ENCODE measurements at regions not wholly inside any gene's neighbourhood (a gene's known extent, or its start where the extent isn't known, plus 50 kb on each side); places are given as distances from the start of the nearest gene placed in this dataset.

- TF ChIP-seq GATA1 (IDR thresholded peaks at IDR 0.05; ENCODE audit: low read depth, low read length) (no peak), POLR2A (IDR thresholded peaks at IDR 0.05; ENCODE audit: low read length) (no peak)
- DNase-seq, result no peak
Measured at GRCh38 chr11:92505689-92506088, 281.1 kb downstream of the FAT3 start.

- TF ChIP-seq GATA1 (IDR thresholded peaks at IDR 0.05; ENCODE audit: low read depth, low read length) (no peak), POLR2A (IDR thresholded peaks at IDR 0.05; ENCODE audit: low read length) (no peak)
Measured at GRCh38 chr11:92506809-92507336, 282.3 kb downstream of the FAT3 start.

DNA sequence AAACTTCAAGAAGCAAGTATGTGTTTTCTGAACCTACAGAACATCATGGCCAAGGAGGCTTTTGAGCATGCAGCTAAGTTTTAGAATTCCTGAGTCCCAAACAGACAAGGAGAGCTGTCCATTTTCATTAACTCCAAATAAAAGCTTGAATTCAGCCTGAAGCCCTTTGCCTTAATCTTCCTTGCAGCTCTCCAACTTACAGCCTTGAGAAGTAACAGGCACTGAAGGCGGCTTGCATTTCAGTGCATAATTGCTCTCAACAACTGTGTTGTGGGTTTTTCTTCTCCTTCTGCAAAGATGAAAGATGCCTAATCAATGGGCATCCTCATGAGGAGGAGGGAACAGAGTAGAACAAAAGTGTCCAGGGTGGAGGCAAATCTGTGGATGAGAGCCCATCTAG is 286.0 kb downstream of the FAT3 start:
- DNase-seq, result no peak
- no peak for TF ChIP-seq GATA1 (IDR thresholded peaks at IDR 0.05; ENCODE audit: low read depth, low read length)
- TF ChIP-seq POLR2A (IDR thresholded peaks at IDR 0.05; ENCODE audit: low read length), result no peak

More at GRCh38 chr11:92506809-92507336, 282.3 kb downstream of the FAT3 start:
- DNase-seq, result no peak

- DNase-seq, result no peak
- TF ChIP-seq GATA1 (IDR thresholded peaks at IDR 0.05; ENCODE audit: low read depth, low read length) (no peak), POLR2A (IDR thresholded peaks at IDR 0.05; ENCODE audit: low read length) (no peak)
Measured at GRCh38 chr11:92511522-92512203, 287.0 kb downstream of the FAT3 start.

- no peak for DNase-seq
- no peak for TF ChIP-seq GATA1 (IDR thresholded peaks at IDR 0.05; ENCODE audit: low read depth, low read length)
- no peak for TF ChIP-seq POLR2A (IDR thresholded peaks at IDR 0.05; ENCODE audit: low read length)
Measured at GRCh38 chr11:92512204-92512569, 287.6 kb downstream of the FAT3 start.

DNA sequence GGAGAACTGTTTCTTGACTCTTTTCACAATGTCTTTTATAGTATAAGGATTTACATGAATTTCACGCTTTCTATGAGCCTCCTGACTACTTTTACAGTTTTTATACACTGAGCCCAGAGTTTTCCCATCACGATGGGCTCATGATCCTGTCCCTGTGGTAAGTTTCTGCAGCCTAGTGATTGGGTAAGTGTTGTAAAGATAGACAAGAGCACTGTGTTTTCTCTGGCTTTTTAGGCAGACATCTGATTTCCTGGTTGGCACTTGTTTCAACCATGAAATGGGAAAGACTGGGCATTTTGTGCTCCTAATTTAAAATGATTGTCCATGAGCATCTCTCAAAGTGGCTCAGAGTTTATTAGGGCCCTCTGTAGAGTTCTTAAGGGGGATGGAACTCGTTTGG is 299.0 kb downstream of the FAT3 start:
- no peak for DNase-seq
- TF ChIP-seq GATA1 (IDR thresholded peaks at IDR 0.05; ENCODE audit: low read depth, low read length) (no peak), POLR2A (IDR thresholded peaks at IDR 0.05; ENCODE audit: low read length) (no peak)

GRCh38 chr11:92524542-92524941 is 299.9 kb downstream of the FAT3 start:
- DNase-seq, result no peak
- no peak for TF ChIP-seq POLR2A (IDR thresholded peaks at IDR 0.05; ENCODE audit: low read length)
- no peak for TF ChIP-seq GATA1 (IDR thresholded peaks at IDR 0.05; ENCODE audit: low read depth, low read length)

GRCh38 chr11:92527467-92527866 is 302.8 kb downstream of the FAT3 start:
- no peak for DNase-seq
- TF ChIP-seq POLR2A (IDR thresholded peaks at IDR 0.05; ENCODE audit: low read length) (no peak), GATA1 (IDR thresholded peaks at IDR 0.05; ENCODE audit: low read depth, low read length) (no peak)

GRCh38 chr11:92528001-92528400 is 303.4 kb downstream of the FAT3 start:
- DNase-seq, result no peak

GRCh38 chr11:92531065-92531739 is 306.6 kb downstream of the FAT3 start:
- TF ChIP-seq GATA1 (IDR thresholded peaks at IDR 0.05; ENCODE audit: low read depth, low read length) (no peak), POLR2A (IDR thresholded peaks at IDR 0.05; ENCODE audit: low read length) (no peak)
- DNase-seq, result no peak

More at GRCh38 chr11:92528001-92528400, 303.4 kb downstream of the FAT3 start:
- no peak for TF ChIP-seq GATA1 (IDR thresholded peaks at IDR 0.05; ENCODE audit: low read depth, low read length)
- no peak for TF ChIP-seq POLR2A (IDR thresholded peaks at IDR 0.05; ENCODE audit: low read length)

GRCh38 chr11:92533657-92534335 is 309.2 kb downstream of the FAT3 start:
- TF ChIP-seq POLR2A (IDR thresholded peaks at IDR 0.05; ENCODE audit: low read length) (no peak), GATA1 (IDR thresholded peaks at IDR 0.05; ENCODE audit: low read depth, low read length) (no peak)
- no peak for DNase-seq

DNA sequence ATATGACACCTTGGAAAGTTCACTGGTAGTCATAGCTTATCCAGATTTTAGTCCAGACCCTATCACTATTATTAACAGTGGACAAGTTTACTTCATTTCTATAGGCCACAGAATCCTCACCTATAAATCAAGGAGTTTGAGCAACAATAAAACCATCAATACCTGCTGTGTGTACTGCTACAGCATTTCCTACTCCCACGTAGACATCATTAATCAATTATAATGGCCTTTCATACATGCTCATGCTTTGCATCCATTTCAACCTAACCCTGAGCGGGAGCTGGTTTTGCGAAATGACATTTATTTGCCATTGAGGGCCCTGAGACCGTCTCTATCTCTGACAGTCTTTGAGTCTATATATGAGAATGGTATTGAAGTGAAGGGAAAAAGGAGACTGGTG is 312.3 kb downstream of the FAT3 start:
- no peak for TF ChIP-seq POLR2A (IDR thresholded peaks at IDR 0.05; ENCODE audit: low read length)
- no peak for TF ChIP-seq GATA1 (IDR thresholded peaks at IDR 0.05; ENCODE audit: low read depth, low read length)

GRCh38 chr11:92540096-92540495 is 315.5 kb downstream of the FAT3 start:
- no peak for TF ChIP-seq GATA1 (IDR thresholded peaks at IDR 0.05; ENCODE audit: low read depth, low read length)
- TF ChIP-seq POLR2A (IDR thresholded peaks at IDR 0.05; ENCODE audit: low read length), result no peak
- no peak for DNase-seq

More for the DNA sequence above, 312.3 kb downstream of the FAT3 start:
- no peak for DNase-seq

DNA sequence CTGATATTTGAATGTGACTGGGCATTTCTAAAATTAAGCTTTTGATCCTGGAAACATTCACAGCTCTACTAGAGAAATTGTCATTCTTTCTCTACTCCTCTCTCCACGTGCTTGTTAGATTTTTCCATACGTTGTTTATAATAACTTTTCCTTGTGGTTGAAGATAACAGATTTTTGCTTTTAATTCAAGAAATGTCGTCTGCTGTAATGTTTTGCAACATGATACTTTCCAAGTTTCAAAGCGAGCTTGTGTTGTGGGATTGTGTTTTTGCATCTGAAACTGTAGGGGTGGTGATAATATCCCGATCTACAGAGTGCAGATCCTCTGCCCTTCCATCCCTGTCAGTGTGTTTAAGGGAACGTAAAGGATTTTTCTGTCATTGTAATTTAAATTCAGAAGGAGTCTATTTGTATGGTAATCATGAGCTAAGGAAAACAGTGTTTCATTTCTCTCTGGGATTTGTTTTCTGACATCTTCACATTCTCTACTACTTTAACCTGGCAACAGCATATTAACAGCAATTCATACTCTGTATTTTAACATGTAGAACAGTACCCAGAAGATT is 321.4 kb downstream of the FAT3 start:
- TF ChIP-seq POLR2A (IDR thresholded peaks at IDR 0.05; ENCODE audit: low read length), result no peak
- no peak for TF ChIP-seq GATA1 (IDR thresholded peaks at IDR 0.05; ENCODE audit: low read depth, low read length)
- no peak for DNase-seq
